Common myeloid progenitor, CD34-positive (primary cell): ENCODE measurements at regions not wholly inside any gene's neighbourhood (a gene's known extent, or its start where the extent isn't known, plus 50 kb on each side); places are given as distances from the start of the nearest gene placed in this dataset.

Source experiments
- CTCF ChIA-PET: fragments of 350-600 bp; sonication (Branson Sonifier 250); formaldehyde crosslinking; loops from one replicate; lab custom pipeline; 2021; ENCODE audit warnings: antibody characterized with exemption; lab: Charles Lee
- POLR2A ChIA-PET: fragments of 350-600 bp; sonication (Branson Sonifier 250); formaldehyde crosslinking; loops from one replicate; lab custom pipeline; 2021; ENCODE audit warnings: antibody characterized with exemption; lab: Charles Lee
- DNase-seq, 3 donors: peaks; one replicate each; pipeline versions ENCODE4 v3.0.0 to v3.0.0-alpha.2; 2013
- H3K27ac ChIP-seq, 2 experiments: 1 replicate in 1 of 2; 2 replicates in 1 of 2; pipeline ENCODE4 v1.7.0; 2013; ENCODE audit warnings: inconsistent platforms in 2 of 2, low read length in 2 of 2, mild to moderate bottlenecking in 2 of 2, low read depth in 1 of 2, moderate library complexity in 1 of 2; ENCODE audit not compliant: severe bottlenecking in 2 of 2, insufficient read depth in 1 of 2, poor library complexity in 1 of 2
- H3K27me3 ChIP-seq, 5 experiments: replicated peaks in 2 of 5; 1 replicate in 3 of 5; 2 replicates in 2 of 5; pipeline versions ENCODE4 v1.6.1 to v1.7.0; 2013; ENCODE audit warnings: low read length in 4 of 5, mild to moderate bottlenecking in 2 of 5, moderate library complexity in 2 of 5, inconsistent platforms in 1 of 5; ENCODE audit not compliant: insufficient read depth in 5 of 5, control insufficient read depth in 4 of 5
- H3K36me3 ChIP-seq, 4 experiments: 1 replicate in 2 of 4; 2 replicates in 2 of 4; pipeline versions ENCODE4 v1.6.1 to v1.7.0; 2013; ENCODE audit warnings: low read length in 3 of 4, control low read depth in 1 of 4, mild to moderate bottlenecking in 1 of 4; ENCODE audit not compliant: control insufficient read depth in 4 of 4, insufficient read depth in 4 of 4
- H3K4me1 ChIP-seq, 4 experiments: 1 replicate in 3 of 4; 2 replicates in 1 of 4; pipeline versions ENCODE4 v1.6.1 to v1.7.1; 2013; ENCODE audit warnings: low read length in 3 of 4, mild to moderate bottlenecking in 3 of 4, control low read depth in 1 of 4, inconsistent platforms in 1 of 4, moderate library complexity in 1 of 4; ENCODE audit not compliant: control insufficient read depth in 4 of 4, insufficient read depth in 4 of 4; ENCODE audit errors: control extremely low read depth in 1 of 4
- H3K4me3 ChIP-seq, 7 experiments: 1 replicate in 4 of 7; 2 replicates in 3 of 7; pipeline versions ENCODE4 v1.5.1 to v1.7.0; 2013; ENCODE audit warnings: mild to moderate bottlenecking in 7 of 7, low read length in 6 of 7, moderate library complexity in 6 of 7, inconsistent platforms in 2 of 7, low read depth in 2 of 7, control low read depth in 1 of 7; ENCODE audit not compliant: insufficient read depth in 4 of 7, control insufficient read depth in 1 of 7; ENCODE audit errors: extremely low read depth in 1 of 7
- H3K9me3 ChIP-seq, 5 experiments: 1 replicate in 4 of 5; 2 replicates in 1 of 5; pipeline versions ENCODE4 v1.6.1 to v1.7.1; 2013; ENCODE audit warnings: low read length in 4 of 5, mild to moderate bottlenecking in 2 of 5, inconsistent platforms in 1 of 5, low read depth in 1 of 5, moderate library complexity in 1 of 5; ENCODE audit not compliant: control insufficient read depth in 4 of 5, insufficient read depth in 2 of 5; ENCODE audit errors: control extremely low read depth in 1 of 5
- WGBS: methylation state at CpG from one replicate; pipeline ENCODE4 v1.1.5; 2013; ENCODE audit not compliant: insufficient coverage; 5-methylcytosine and 5-hydroxymethylcytosine counted together

GRCh38 chr12:46952880-46953483, 126.4 kb upstream of the PCED1B start:
- ChIA-PET CTCF (no interaction called here), POLR2A (interaction anchor here (0.6 kb wide), 1 partner anchor 802 kb away, joined by 3 read pairs; no protein-coding TSS in a partner anchor)
- no peak overlapping the region for H3K4me3 ChIP-seq
- no peaks in the 10 kb centered on the region for H3K4me1 ChIP-seq
- no peaks in the 10 kb centered on the region for H3K9me3 ChIP-seq
- no peaks in the 10 kb centered on the region for H3K36me3 ChIP-seq
- no peak for DNase-seq
- no peaks in the 10 kb centered on the region for H3K27me3 ChIP-seq
- no CpG with 5 or more reads among the region's 1 CpG for WGBS
- no peak overlapping the region for H3K27ac ChIP-seq

- Histone ChIP-seq H3K4me1 (no peaks in the 10 kb centered on the region), H3K4me3 (no peak overlapping the region), H3K27me3 (no peaks in the 10 kb centered on the region), H3K9me3 (no peaks in the 10 kb centered on the region), H3K27ac (no peak overlapping the region), H3K36me3 (no peaks in the 10 kb centered on the region)
- ChIA-PET CTCF (interaction anchor here (0.7 kb wide), 1 partner anchor 11 kb away, joined by 3 read pairs; no protein-coding TSS in a partner anchor), POLR2A (no interaction called here)
- no peak for DNase-seq
- WGBS: 67% methylated on average over 3 of the region's 5 CpGs
Observed at GRCh38 chr12:46956451-46957035, 122.9 kb upstream of the PCED1B start.

- Histone ChIP-seq H3K4me3 (no peak overlapping the region), H3K36me3 (no peaks in the 10 kb centered on the region), H3K27me3 (no peaks in the 10 kb centered on the region), H3K9me3 (no peaks in the 10 kb centered on the region), H3K4me1 (no peaks in the 10 kb centered on the region), H3K27ac (no peak overlapping the region)
- WGBS: no CpG with 5 or more reads among the region's 3 CpGs
- CTCF ChIA-PET: interaction anchor here (1.6 kb wide), 1 partner anchor 62 kb away, joined by 4 read pairs; no protein-coding TSS in a partner anchor
- no peak for DNase-seq
- POLR2A ChIA-PET: no interaction called here
Observed at GRCh38 chr12:46958053-46958452, 121.4 kb upstream of the PCED1B start.

GRCh38 chr12:46958599-46959290, 120.7 kb upstream of the PCED1B start:
- no peaks in the 10 kb centered on the region for H3K4me1 ChIP-seq
- no peak overlapping the region for H3K27ac ChIP-seq
- H3K9me3 ChIP-seq: no peaks in the 10 kb centered on the region
- no peaks in the 10 kb centered on the region for H3K36me3 ChIP-seq
- DNase-seq: no peak
- no peak overlapping the region for H3K4me3 ChIP-seq
- POLR2A ChIA-PET: interaction anchor here (0.6 kb wide), 1 partner anchor 573 kb away, joined by 3 read pairs; no protein-coding TSS in a partner anchor
- WGBS: no CpG with 5 or more reads among the region's 2 CpGs
- CTCF ChIA-PET: interaction anchor here (1.6 kb wide), 1 partner anchor 61 kb away, joined by 4 read pairs; no protein-coding TSS in a partner anchor
- H3K27me3 ChIP-seq: no peaks in the 10 kb centered on the region

- Histone ChIP-seq H3K27ac (no peak overlapping the region), H3K4me3 (no peak overlapping the region), H3K9me3 (no peaks in the 10 kb centered on the region), H3K27me3 (no peaks in the 10 kb centered on the region), H3K4me1 (no peaks in the 10 kb centered on the region), H3K36me3 (no peaks in the 10 kb centered on the region)
- ChIA-PET POLR2A (no interaction called here), CTCF (no interaction called here)
- DNase-seq: no peak
- WGBS: 20% methylated on average over 1 of the region's 1 CpG
Observed at GRCh38 chr12:46959502-46959901, 119.9 kb upstream of the PCED1B start.

- Histone ChIP-seq H3K4me1 (no peaks in the 10 kb centered on the region), H3K27me3 (no peaks in the 10 kb centered on the region), H3K4me3 (no peak overlapping the region), H3K36me3 (no peaks in the 10 kb centered on the region), H3K9me3 (no peaks in the 10 kb centered on the region), H3K27ac (no peak overlapping the region)
- CTCF ChIA-PET: no interaction called here
- no peak for DNase-seq
- 97% methylated on average over 3 of the region's 4 CpGs for WGBS
- POLR2A ChIA-PET: no interaction called here
Observed at GRCh38 chr12:46960681-46961080, 118.7 kb upstream of the PCED1B start.

GRCh38 chr12:46963191-46963590, 116.2 kb upstream of the PCED1B start:
- Histone ChIP-seq H3K4me1 (no peaks in the 10 kb centered on the region), H3K27me3 (no peaks in the 10 kb centered on the region), H3K27ac (no peak overlapping the region), H3K9me3 (no peaks in the 10 kb centered on the region), H3K4me3 (no peak overlapping the region), H3K36me3 (no peaks in the 10 kb centered on the region)
- ChIA-PET POLR2A (interaction anchor here (0.7 kb wide), 1 partner anchor 1597 kb away, joined by 3 read pairs; no protein-coding TSS in a partner anchor), CTCF (no interaction called here)
- WGBS: 100% methylated on average over 1 of the region's 1 CpG
- DNase-seq: no peak
